Activated B cell treated with CpG ODN at 0.5 μM for 24 hours (primary cell): ENCODE measurements at regions not wholly inside any gene's neighbourhood (a gene's known extent, or its start where the extent isn't known, plus 50 kb on each side); places are given as distances from the start of the nearest gene placed in this dataset.

Experiments
- ATAC-seq: fragments of 200-7000 bp; cut with Tn5 transposase; one replicate; pipeline ENCODE4 v1.10.0; 2021; ENCODE audit warnings: low read depth, mild to moderate bottlenecking, moderate library complexity
- CTCF ChIA-PET: fragments of 350-600 bp; sonication (Branson Sonifier 250); formaldehyde crosslinking; loops from one replicate; lab custom pipeline; 2021; ENCODE audit warnings: antibody characterized with exemption; lab: Charles Lee
- POLR2A ChIA-PET: fragments of 350-600 bp; sonication (Branson Sonifier 250); formaldehyde crosslinking; loops from one replicate; lab custom pipeline; 2021; ENCODE audit warnings: antibody characterized with exemption; lab: Charles Lee
- DNase-seq: peaks from one replicate; pipeline ENCODE4 v3.0.0; 2022
- H3K27ac Mint-ChIP-seq: one replicate; pipeline ENCODE4 v1.8.0; 2020; ENCODE audit warnings: mixed read lengths
- H3K27me3 Mint-ChIP-seq: one replicate; pipeline ENCODE4 v1.8.0; 2021; ENCODE audit warnings: mixed read lengths
- H3K36me3 Mint-ChIP-seq: one replicate; pipeline ENCODE4 v1.8.0; 2021; ENCODE audit warnings: low read depth, mixed read lengths
- H3K4me1 Mint-ChIP-seq: one replicate; pipeline ENCODE4 v1.8.0; 2021; ENCODE audit warnings: mixed read lengths
- H3K4me3 Mint-ChIP-seq: one replicate; pipeline ENCODE4 v1.8.0; 2020; ENCODE audit warnings: mild to moderate bottlenecking, mixed read lengths
- H3K9me3 Mint-ChIP-seq: one replicate; pipeline ENCODE4 v1.8.0; 2020; ENCODE audit warnings: mixed read lengths
- intact Hi-C: fragments of 100-400 bp; cut with micrococcal nuclease; formaldehyde crosslinking; loops from one replicate; pipeline ENCODE4 v1.15.1; 2024
- TF ChIP-seq, protein P1 (sequence below): fragments of 200-600 bp; IDR thresholded peaks from one replicate; pipeline ENCODE4 v1.8.0; 2022; ENCODE audit warnings: antibody characterized with exemption, mild to moderate bottlenecking

- TF ChIP-seq, protein P1, sequence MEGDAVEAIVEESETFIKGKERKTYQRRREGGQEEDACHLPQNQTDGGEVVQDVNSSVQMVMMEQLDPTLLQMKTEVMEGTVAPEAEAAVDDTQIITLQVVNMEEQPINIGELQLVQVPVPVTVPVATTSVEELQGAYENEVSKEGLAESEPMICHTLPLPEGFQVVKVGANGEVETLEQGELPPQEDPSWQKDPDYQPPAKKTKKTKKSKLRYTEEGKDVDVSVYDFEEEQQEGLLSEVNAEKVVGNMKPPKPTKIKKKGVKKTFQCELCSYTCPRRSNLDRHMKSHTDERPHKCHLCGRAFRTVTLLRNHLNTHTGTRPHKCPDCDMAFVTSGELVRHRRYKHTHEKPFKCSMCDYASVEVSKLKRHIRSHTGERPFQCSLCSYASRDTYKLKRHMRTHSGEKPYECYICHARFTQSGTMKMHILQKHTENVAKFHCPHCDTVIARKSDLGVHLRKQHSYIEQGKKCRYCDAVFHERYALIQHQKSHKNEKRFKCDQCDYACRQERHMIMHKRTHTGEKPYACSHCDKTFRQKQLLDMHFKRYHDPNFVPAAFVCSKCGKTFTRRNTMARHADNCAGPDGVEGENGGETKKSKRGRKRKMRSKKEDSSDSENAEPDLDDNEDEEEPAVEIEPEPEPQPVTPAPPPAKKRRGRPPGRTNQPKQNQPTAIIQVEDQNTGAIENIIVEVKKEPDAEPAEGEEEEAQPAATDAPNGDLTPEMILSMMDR = no peak
Observed at GRCh38 chr12:130044991-130045621, 117.2 kb upstream of the FZD10 start.

DNA sequence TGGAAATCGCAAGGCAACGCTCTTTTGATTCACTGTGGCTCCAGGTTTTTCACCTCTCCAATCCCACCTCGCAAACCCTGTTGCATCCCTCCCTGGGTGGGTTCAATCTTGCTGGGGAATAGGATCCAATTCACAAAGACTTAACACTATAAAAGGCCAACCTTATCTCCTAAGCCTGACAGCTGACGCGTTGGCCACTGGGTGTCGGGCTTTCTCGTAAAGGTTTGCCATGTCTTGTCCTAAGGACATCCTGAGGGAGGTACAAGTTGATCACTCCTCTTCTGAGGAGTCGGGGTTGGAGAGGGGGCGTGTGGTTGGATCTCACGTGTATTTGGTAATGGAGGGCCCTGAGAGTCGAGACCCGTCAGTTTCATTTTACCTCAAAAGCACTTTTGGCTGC is 112.6 kb upstream of the FZD10 start:
- POLR2A ChIA-PET = no interaction called here
- TF ChIP-seq, protein P1 = no peak
- intact Hi-C loops = loop anchor here (5.0 kb wide), 2 partner anchors 698 to 768 kb away; no protein-coding TSS in a partner anchor
- no peak for DNase-seq
- Mint-ChIP-seq H3K27me3 (peaks cover 20% of the 10 kb centered on the region), H3K4me3 (no peak overlapping the region), H3K9me3 (peaks cover 6% of the 10 kb centered on the region), H3K36me3 (no peaks in the 10 kb centered on the region), H3K27ac (no peak overlapping the region), H3K4me1 (no peaks in the 10 kb centered on the region)
- no peak for ATAC-seq
- CTCF ChIA-PET = no interaction called here

More at GRCh38 chr12:130044991-130045621, 117.2 kb upstream of the FZD10 start:
- ATAC-seq = no peak
- peaks cover 30% of the 10 kb centered on the region for H3K27me3 Mint-ChIP-seq
- no peak overlapping the region for H3K27ac Mint-ChIP-seq
- POLR2A ChIA-PET = no interaction called here
- intact Hi-C loops = loop anchor here (5.0 kb wide), 2 partner anchors 702 to 772 kb away; no protein-coding TSS in a partner anchor
- H3K36me3 Mint-ChIP-seq = no peaks in the 10 kb centered on the region
- H3K4me3 Mint-ChIP-seq = no peak overlapping the region
- CTCF ChIA-PET = no interaction called here
- DNase-seq = no peak
- peaks cover 6% of the 10 kb centered on the region for H3K9me3 Mint-ChIP-seq
- H3K4me1 Mint-ChIP-seq = no peaks in the 10 kb centered on the region

- intact Hi-C loops = no loop called here
- H3K4me3 Mint-ChIP-seq = no peak overlapping the region
- ChIA-PET CTCF (no interaction called here), POLR2A (no interaction called here)
- peaks cover 6% of the 10 kb centered on the region for H3K27me3 Mint-ChIP-seq
- H3K9me3 Mint-ChIP-seq = peaks cover 13% of the 10 kb centered on the region
- DNase-seq (no peak), ATAC-seq (no peak)
- H3K36me3 Mint-ChIP-seq = no peaks in the 10 kb centered on the region
- H3K27ac Mint-ChIP-seq = no peak overlapping the region
- H3K4me1 Mint-ChIP-seq = no peaks in the 10 kb centered on the region
- TF ChIP-seq, protein P1 = no peak
Observed at GRCh38 chr12:130051900-130052299, 110.4 kb upstream of the FZD10 start.

- no peaks in the 10 kb centered on the region for H3K27me3 Mint-ChIP-seq
- intact Hi-C loops = no loop called here
- ChIA-PET CTCF (no interaction called here), POLR2A (no interaction called here)
- TF ChIP-seq, protein P1 = no peak
- H3K4me1 Mint-ChIP-seq = no peaks in the 10 kb centered on the region
- H3K4me3 Mint-ChIP-seq = no peak overlapping the region
- no peak for DNase-seq
- H3K27ac Mint-ChIP-seq = no peak overlapping the region
- no peak for ATAC-seq
- peaks cover 13% of the 10 kb centered on the region for H3K9me3 Mint-ChIP-seq
- H3K36me3 Mint-ChIP-seq = no peaks in the 10 kb centered on the region
Observed at GRCh38 chr12:130053651-130054069, 108.6 kb upstream of the FZD10 start.

DNA sequence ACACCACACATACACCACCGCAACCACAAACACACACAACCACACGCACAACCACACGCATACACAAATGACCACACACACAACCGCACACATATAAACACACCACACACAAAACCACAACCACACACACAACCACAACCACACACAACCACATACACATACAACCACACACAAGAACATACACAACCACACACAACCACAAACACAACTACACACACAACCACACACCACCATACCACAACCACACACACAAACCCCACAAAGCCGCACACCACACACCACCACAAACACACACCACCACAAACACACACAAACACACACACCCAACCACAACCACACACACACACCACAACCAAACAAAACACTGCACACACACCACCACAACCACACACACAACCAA is 107.5 kb upstream of the FZD10 start:
- POLR2A ChIA-PET = no interaction called here
- intact Hi-C loops = no loop called here
- H3K9me3 Mint-ChIP-seq = peaks cover 9% of the 10 kb centered on the region
- ATAC-seq = no peak
- TF ChIP-seq, protein P1 = no peak
- no peak overlapping the region for H3K4me3 Mint-ChIP-seq
- H3K27ac Mint-ChIP-seq = no peak overlapping the region
- DNase-seq = no peak
- CTCF ChIA-PET = no interaction called here
- no peaks in the 10 kb centered on the region for H3K4me1 Mint-ChIP-seq
- H3K27me3 Mint-ChIP-seq = no peaks in the 10 kb centered on the region
- H3K36me3 Mint-ChIP-seq = no peaks in the 10 kb centered on the region
